Neural cell (in vitro differentiated cells): ENCODE measurements at regions not wholly inside any gene's neighbourhood (a gene's known extent, or its start where the extent isn't known, plus 50 kb on each side); places are given as distances from the start of the nearest gene placed in this dataset.

Experiments used
- H2AFZ ChIP-seq: fragments of 200-600, 300-800 bp; sonication (generic), shearing (Covaris generic); 2 replicates; pipeline ENCODE4 v1.6.0; 2014; ENCODE audit warnings: low read depth, mild to moderate bottlenecking, antibody characterized with exemption, low read length, moderate library complexity
- H3F3A ChIP-seq: fragments of 200-600 bp; shearing (Covaris generic); 2 replicates; pipeline ENCODE4 v1.6.1; 2016; ENCODE audit warnings: mild to moderate bottlenecking, moderate library complexity, mixed read lengths, antibody characterized with exemption, low read length; ENCODE audit not compliant: insufficient read depth, poor library complexity, severe bottlenecking
- H3K27ac ChIP-seq: fragments of 200-600, 300-800 bp; sonication (generic), shearing (Covaris generic); 2 replicates; pipeline ENCODE4 v1.5.1; 2014; ENCODE audit warnings: mild to moderate bottlenecking, low read length, moderate library complexity
- H3K27me3 ChIP-seq: fragments of 300-800, 200-600 bp; sonication (generic), shearing (Covaris generic); 2 replicates; pipeline ENCODE4 v1.6.0; 2014; ENCODE audit warnings: mild to moderate bottlenecking, low read depth, low read length, moderate library complexity; ENCODE audit not compliant: insufficient read depth
- H3K36me3 ChIP-seq: fragments of 300-800, 200-600 bp; sonication (generic), shearing (Covaris generic); 2 replicates; pipeline ENCODE4 v1.5.1; 2014; ENCODE audit warnings: mild to moderate bottlenecking, antibody characterized with exemption, low read length, moderate library complexity; ENCODE audit not compliant: insufficient read depth
- H3K4me2 ChIP-seq: fragments of 300-800, 200-600 bp; sonication (generic), shearing (Covaris generic); 2 replicates; pipeline ENCODE4 v1.6.0; 2014; ENCODE audit warnings: mild to moderate bottlenecking, low read length
- H3K4me3 ChIP-seq: fragments of 300-800, 200-600 bp; sonication (generic), shearing (Covaris generic); 2 replicates; pipeline ENCODE4 v1.5.1; 2014; ENCODE audit warnings: mild to moderate bottlenecking, low read length, moderate library complexity
- H3K79me2 ChIP-seq: fragments of 200-600 bp; shearing (Covaris generic); replicated peaks from 2 replicates; pipeline ENCODE4 v1.6.0; 2014; ENCODE audit warnings: mild to moderate bottlenecking, low read length, moderate library complexity; ENCODE audit not compliant: insufficient read depth
- H3K9ac ChIP-seq: fragments of 300-800, 200-600 bp; sonication (generic), shearing (Covaris generic); 2 replicates; pipeline ENCODE4 v1.6.1; 2016; ENCODE audit warnings: mild to moderate bottlenecking, low read length, mixed read lengths
- H3K9me2 ChIP-seq: fragments of 200-600 bp; shearing (Covaris generic); 2 replicates; pipeline ENCODE4 v1.6.1; 2016; ENCODE audit warnings: mild to moderate bottlenecking, low read length, mixed read lengths; ENCODE audit not compliant: insufficient read depth
- H3K9me3 ChIP-seq: fragments of 200-600, 300-800 bp; sonication (generic), shearing (Covaris generic); 2 replicates; pipeline ENCODE4 v1.6.1; 2016; ENCODE audit warnings: mild to moderate bottlenecking, mixed run types, low read length, moderate library complexity, mixed read lengths
- H4K20me1 ChIP-seq: fragments of 200-600 bp; shearing (Covaris generic); 2 replicates; pipeline ENCODE4 v1.6.1; 2016; ENCODE audit warnings: mild to moderate bottlenecking, mixed run types; ENCODE audit not compliant: insufficient read depth
- CTCF ChIP-seq: fragments of 450-650 bp; IDR thresholded peaks from 2 replicates; pipeline ENCODE4 v1.5.1; 2014; ENCODE audit warnings: antibody characterized with exemption, mild to moderate bottlenecking, moderate library complexity; ENCODE audit not compliant: poor library complexity, severe bottlenecking
- EP300 ChIP-seq: fragments of 450-650 bp; conservative IDR thresholded peaks from 2 replicates; pipeline ENCODE4 v1.6.1; 2014; ENCODE audit warnings: antibody characterized with exemption, mild to moderate bottlenecking, moderate library complexity; ENCODE audit not compliant: poor library complexity, severe bottlenecking
- EZH2 ChIP-seq: fragments of 200-600, 300-800 bp; shearing (Covaris generic), sonication (generic); IDR thresholded peaks from 2 replicates; pipeline ENCODE4 v1.6.1; 2014; ENCODE audit warnings: antibody characterized with exemption, low read length, borderline replicate concordance, mild to moderate bottlenecking; ENCODE audit not compliant: insufficient read depth, poor library complexity, severe bottlenecking
- MXI1 ChIP-seq: fragments of 450-650 bp; conservative IDR thresholded peaks from 2 replicates; pipeline ENCODE4 v1.6.1; 2014; ENCODE audit warnings: antibody characterized with exemption, mild to moderate bottlenecking; ENCODE audit not compliant: poor library complexity, severe bottlenecking
- POLR2AphosphoS5 ChIP-seq: IDR thresholded peaks from 2 replicates; pipeline ENCODE4 v1.6.1; 2012
- RAD21 ChIP-seq: fragments of 450-650 bp; conservative IDR thresholded peaks from 2 replicates; pipeline ENCODE4 v1.6.1; 2014; ENCODE audit warnings: antibody characterized with exemption, mild to moderate bottlenecking, moderate library complexity
- REST ChIP-seq: IDR thresholded peaks from 2 replicates; pipeline ENCODE4 v1.6.1; 2012; ENCODE audit warnings: borderline replicate concordance
- SMC3 ChIP-seq: fragments of 450-650 bp; conservative IDR thresholded peaks from 2 replicates; pipeline ENCODE4 v1.6.1; 2014; ENCODE audit warnings: antibody characterized with exemption, mild to moderate bottlenecking, moderate library complexity; ENCODE audit not compliant: poor library complexity
- TAF1 ChIP-seq: IDR thresholded peaks from 2 replicates; pipeline ENCODE4 v1.6.1; 2012; ENCODE audit warnings: low read depth

GRCh38 chr12:91591639-91591987, 409.0 kb upstream of the DCN start:
- Histone ChIP-seq H3K4me2 (no peak overlapping the region), H3K4me3 (no peak overlapping the region), H3K27ac (no peak overlapping the region), H3F3A (no peaks in the 10 kb centered on the region), H3K9me2 (no peaks in the 10 kb centered on the region), H3K9me3 (no peaks in the 10 kb centered on the region), H3K36me3 (no peaks in the 10 kb centered on the region), H3K27me3 (no peaks in the 10 kb centered on the region), H2AFZ (no peak overlapping the region), H4K20me1 (no peaks in the 10 kb centered on the region), H3K9ac (no peak overlapping the region), H3K79me2 (no peaks in the 10 kb centered on the region)
- TF ChIP-seq TAF1 (no peak), EP300 (no peak), CTCF (no peak), RAD21 (no peak), REST (no peak), SMC3 (no peak), POLR2AphosphoS5 (no peak), MXI1 (no peak), EZH2 (no peak)

GRCh38 chr12:91590966-91591638, 408.5 kb upstream of the DCN start:
- no peak overlapping the region for H2AFZ ChIP-seq
- no peaks in the 10 kb centered on the region for H3K79me2 ChIP-seq
- no peaks in the 10 kb centered on the region for H3K27me3 ChIP-seq
- H3K9me3 ChIP-seq, result no peaks in the 10 kb centered on the region
- H3F3A ChIP-seq, result no peaks in the 10 kb centered on the region
- H3K9me2 ChIP-seq, result no peaks in the 10 kb centered on the region
- H4K20me1 ChIP-seq, result no peaks in the 10 kb centered on the region
- no peak overlapping the region for H3K27ac ChIP-seq
- H3K9ac ChIP-seq, result no peak overlapping the region
- H3K4me3 ChIP-seq, result no peak overlapping the region
- no peaks in the 10 kb centered on the region for H3K36me3 ChIP-seq
- TF ChIP-seq EP300 (no peak), REST (no peak), TAF1 (no peak), EZH2 (no peak), MXI1 (no peak)
- no peak overlapping the region for H3K4me2 ChIP-seq
